Endodermal cell (in vitro differentiated cells): ENCODE measurements at regions not wholly inside any gene's neighbourhood (a gene's known extent, or its start where the extent isn't known, plus 50 kb on each side); places are given as distances from the start of the nearest gene placed in this dataset.

ENCODE experiments used
- DNase-seq: peaks from one replicate; pipeline ENCODE4 v3.0.0-alpha.2; 2017
- H3K27ac ChIP-seq: 2 replicates; pipeline ENCODE4 v1.5.1; 2013; ENCODE audit warnings: mild to moderate bottlenecking, low read depth, low read length, moderate library complexity
- H3K27me3 ChIP-seq: 2 replicates; pipeline ENCODE4 v1.6.1; 2013; ENCODE audit warnings: mild to moderate bottlenecking, low read length, moderate library complexity; ENCODE audit not compliant: insufficient read depth, control insufficient read depth, poor library complexity, severe bottlenecking
- H3K36me3 ChIP-seq: 2 replicates; pipeline ENCODE4 v1.7.0; 2013; ENCODE audit warnings: mild to moderate bottlenecking, low read length, moderate library complexity; ENCODE audit not compliant: control insufficient read depth, insufficient read depth
- H3K4me1 ChIP-seq: one replicate; pipeline ENCODE4 v1.7.0; 2013; ENCODE audit warnings: low read length; ENCODE audit not compliant: control insufficient read depth, insufficient read depth
- H3K4me3 ChIP-seq: 2 replicates; pipeline ENCODE4 v1.5.1; 2013; ENCODE audit warnings: mild to moderate bottlenecking, low read length, moderate library complexity
- H3K9ac ChIP-seq: 2 replicates; pipeline ENCODE4 v1.6.1; 2013; ENCODE audit warnings: mild to moderate bottlenecking, low read length, moderate library complexity; ENCODE audit not compliant: poor library complexity, severe bottlenecking; ENCODE audit errors: extremely low read depth
- H3K9me3 ChIP-seq: 2 replicates; pipeline ENCODE4 v1.6.1; 2013; ENCODE audit warnings: mild to moderate bottlenecking, low read length, moderate library complexity; ENCODE audit not compliant: control insufficient read depth
- H3K27ac Mint-ChIP-seq: 2 replicates; pipeline ENCODE4 v1.8.0; 2020; ENCODE audit warnings: mixed read lengths
- H3K27me3 Mint-ChIP-seq: 2 replicates; pipeline ENCODE4 v1.8.0; 2021; ENCODE audit warnings: mild to moderate bottlenecking, mixed read lengths; ENCODE audit not compliant: insufficient read depth
- H3K36me3 Mint-ChIP-seq: 2 replicates; pipeline ENCODE4 v1.8.0; 2020; ENCODE audit warnings: low read depth, mixed read lengths
- H3K4me1 Mint-ChIP-seq: 2 replicates; pipeline ENCODE4 v1.8.0; 2020; ENCODE audit warnings: mixed read lengths
- H3K4me3 Mint-ChIP-seq: 2 replicates; pipeline ENCODE4 v1.8.0; 2020; ENCODE audit warnings: mild to moderate bottlenecking, moderate library complexity, mixed read lengths
- H3K9me3 Mint-ChIP-seq: 2 replicates; pipeline ENCODE4 v1.8.0; 2020; ENCODE audit warnings: mild to moderate bottlenecking, mixed read lengths
- CTCF ChIP-seq: fragments of 200-600 bp; sonication (generic); conservative IDR thresholded peaks from 2 replicates; pipeline ENCODE4 v1.5.0; 2021; ENCODE audit warnings: antibody characterized with exemption, mild to moderate bottlenecking
- WGBS, 2 experiments: methylation state at CpG; one replicate each; pipeline versions ENCODE4 v1.1.5 to v1.1.7; 2013; ENCODE audit warnings: missing lambda C conversion rate in 2 of 2, mixed read lengths in 1 of 2; ENCODE audit not compliant: insufficient coverage in 1 of 2, insufficient read length in 1 of 2; 5-methylcytosine and 5-hydroxymethylcytosine counted together

- no peak for TF ChIP-seq CTCF
- no peak overlapping the region for H3K4me3 ChIP-seq
- no peaks in the 10 kb centered on the region for H3K36me3 ChIP-seq
- H3K27me3 ChIP-seq = no peaks in the 10 kb centered on the region
- H3K9ac ChIP-seq = no peak overlapping the region
- Mint-ChIP-seq H3K9me3 (no peaks in the 10 kb centered on the region), H3K27me3 (peaks cover 2% of the 10 kb centered on the region), H3K27ac (peak overlapping the region; percentile 53), H3K4me1 (peaks cover 41% of the 10 kb centered on the region), H3K36me3 (no peaks in the 10 kb centered on the region), H3K4me3 (no peak overlapping the region)
- DNase-seq = peak; percentile 66
- peaks cover 11% of the 10 kb centered on the region for H3K4me1 ChIP-seq
- no peak overlapping the region for H3K27ac ChIP-seq
- H3K9me3 ChIP-seq = no peaks in the 10 kb centered on the region
- WGBS, 2 experiments = 59 to 69% methylated on average over 9 of the region's 9 CpGs
Measured at GRCh38 chr15:66649235-66649984, 52.6 kb upstream of the SMAD6 start.

GRCh38 chr15:66650433-66650832, 51.6 kb upstream of the SMAD6 start:
- 86 to 98% methylated on average over 5 of the region's 5 CpGs for WGBS, 2 experiments
- H3K27ac Mint-ChIP-seq = no peak overlapping the region
- DNase-seq = no peak
- Histone ChIP-seq H3K9me3 (no peaks in the 10 kb centered on the region), H3K27me3 (no peaks in the 10 kb centered on the region), H3K36me3 (no peaks in the 10 kb centered on the region), H3K4me3 (no peak overlapping the region), H3K9ac (no peak overlapping the region), H3K4me1 (peaks cover 15% of the 10 kb centered on the region), H3K27ac (no peak overlapping the region)
- peaks cover 2% of the 10 kb centered on the region for H3K27me3 Mint-ChIP-seq
- H3K9me3 Mint-ChIP-seq = no peaks in the 10 kb centered on the region
- no peaks in the 10 kb centered on the region for H3K36me3 Mint-ChIP-seq
- peaks cover 40% of the 10 kb centered on the region for H3K4me1 Mint-ChIP-seq
- TF ChIP-seq CTCF = no peak
- no peak overlapping the region for H3K4me3 Mint-ChIP-seq

- Histone ChIP-seq H3K4me1 (peaks cover 17% of the 10 kb centered on the region), H3K9me3 (no peaks in the 10 kb centered on the region), H3K36me3 (no peaks in the 10 kb centered on the region), H3K27ac (no peak overlapping the region), H3K4me3 (no peak overlapping the region), H3K27me3 (no peaks in the 10 kb centered on the region), H3K9ac (no peak overlapping the region)
- DNase-seq = no peak
- peaks cover 42% of the 10 kb centered on the region for H3K4me1 Mint-ChIP-seq
- no peak overlapping the region for H3K4me3 Mint-ChIP-seq
- no peak overlapping the region for H3K27ac Mint-ChIP-seq
- TF ChIP-seq CTCF = no peak
- no peaks in the 10 kb centered on the region for H3K36me3 Mint-ChIP-seq
- 90 to 92% methylated on average over 3 of the region's 3 CpGs for WGBS, 2 experiments
- peaks cover 2% of the 10 kb centered on the region for H3K27me3 Mint-ChIP-seq
- H3K9me3 Mint-ChIP-seq = no peaks in the 10 kb centered on the region
Measured at GRCh38 chr15:66651198-66651597, 50.8 kb upstream of the SMAD6 start.
